IgD-negative memory B cell (primary cell): ENCODE measurements at regions not wholly inside any gene's neighbourhood (a gene's known extent, or its start where the extent isn't known, plus 50 kb on each side); places are given as distances from the start of the nearest gene placed in this dataset.
A peak's percentile ranks its signal among the peaks of the same experiment; 100 is the strongest.

Experiments
- H3K27ac Mint-ChIP-seq, 3 donors: one replicate each; pipeline ENCODE4 v1.8.0; 2020 to 2022; ENCODE audit warnings: mild to moderate bottlenecking in 3 of 3, mixed read lengths in 3 of 3, moderate library complexity in 1 of 3
- H3K27me3 Mint-ChIP-seq: one replicate; pipeline ENCODE4 v1.8.0; 2021; ENCODE audit warnings: mixed read lengths
- H3K36me3 Mint-ChIP-seq: one replicate; pipeline ENCODE4 v1.8.0; 2020; ENCODE audit warnings: mild to moderate bottlenecking, mixed read lengths
- H3K4me1 Mint-ChIP-seq, 3 donors: one replicate each; pipeline ENCODE4 v1.8.0; 2020 to 2022; ENCODE audit warnings: mixed read lengths in 3 of 3, mild to moderate bottlenecking in 1 of 3
- H3K4me3 Mint-ChIP-seq, 4 donors: one replicate each; pipeline ENCODE4 v1.8.0; 2020 to 2022; ENCODE audit warnings: mild to moderate bottlenecking in 4 of 4, mixed read lengths in 4 of 4, moderate library complexity in 3 of 4
- H3K9me3 Mint-ChIP-seq, 3 donors: one replicate each; pipeline ENCODE4 v1.8.0; 2020 to 2021; ENCODE audit warnings: mixed read lengths in 3 of 3, mild to moderate bottlenecking in 1 of 3

GRCh38 chr2:168380500-168380899 is 75.6 kb upstream of the CERS6 start:
- Mint-ChIP-seq H3K9me3 (peaks cover 2 to 7% (median 4%) of the 10 kb centered on the region in 3 donors), H3K27me3 (peaks cover 6% of the 10 kb centered on the region), H3K36me3 (no peaks in the 10 kb centered on the region), H3K4me3 (no peak overlapping the region), H3K4me1 (no peaks in the 10 kb centered on the region), H3K27ac (no peak overlapping the region)

- peaks cover 4% of the 10 kb centered on the region for H3K27me3 Mint-ChIP-seq
- no peaks in the 10 kb centered on the region for H3K4me1 Mint-ChIP-seq
- peaks cover 1 to 8% (median 4%) of the 10 kb centered on the region in 3 donors for H3K9me3 Mint-ChIP-seq
- H3K27ac Mint-ChIP-seq = no peak overlapping the region
- no peak overlapping the region for H3K4me3 Mint-ChIP-seq
- H3K36me3 Mint-ChIP-seq = no peaks in the 10 kb centered on the region
Observed at GRCh38 chr2:168392024-168392423, 64.0 kb upstream of the CERS6 start.

GRCh38 chr2:168392797-168393196 is 63.3 kb upstream of the CERS6 start:
- peaks cover 1 to 5% (median 4%) of the 10 kb centered on the region in 3 donors for H3K9me3 Mint-ChIP-seq
- H3K4me3 Mint-ChIP-seq = no peak overlapping the region
- peaks cover 2% of the 10 kb centered on the region for H3K27me3 Mint-ChIP-seq
- no peak overlapping the region for H3K27ac Mint-ChIP-seq
- no peaks in the 10 kb centered on the region for H3K36me3 Mint-ChIP-seq
- H3K4me1 Mint-ChIP-seq = no peaks in the 10 kb centered on the region

GRCh38 chr2:168394262-168394661 is 61.8 kb upstream of the CERS6 start:
- H3K9me3 Mint-ChIP-seq = peaks cover 0 to 5% (median 4%) of the 10 kb centered on the region in 3 donors
- peak overlapping the region in 1 of 3 donors; percentile 1 for H3K27ac Mint-ChIP-seq
- no peak overlapping the region for H3K4me3 Mint-ChIP-seq
- no peaks in the 10 kb centered on the region for H3K4me1 Mint-ChIP-seq
- H3K27me3 Mint-ChIP-seq = peaks cover 2% of the 10 kb centered on the region
- no peaks in the 10 kb centered on the region for H3K36me3 Mint-ChIP-seq

- H3K27ac Mint-ChIP-seq = no peak overlapping the region
- H3K36me3 Mint-ChIP-seq = no peaks in the 10 kb centered on the region
- H3K9me3 Mint-ChIP-seq = peaks cover 0 to 5% (median 4%) of the 10 kb centered on the region in 3 donors
- H3K27me3 Mint-ChIP-seq = peaks cover 7% of the 10 kb centered on the region
- H3K4me1 Mint-ChIP-seq = no peaks in the 10 kb centered on the region
- H3K4me3 Mint-ChIP-seq = no peak overlapping the region
Observed at GRCh38 chr2:168396131-168396530, 59.9 kb upstream of the CERS6 start.

GRCh38 chr2:168397629-168398028 is 58.4 kb upstream of the CERS6 start:
- peaks cover 0 to 5% (median 4%) of the 10 kb centered on the region in 3 donors for H3K9me3 Mint-ChIP-seq
- H3K4me3 Mint-ChIP-seq = no peak overlapping the region
- no peaks in the 10 kb centered on the region for H3K4me1 Mint-ChIP-seq
- peaks cover 7% of the 10 kb centered on the region for H3K27me3 Mint-ChIP-seq
- no peak overlapping the region for H3K27ac Mint-ChIP-seq
- H3K36me3 Mint-ChIP-seq = no peaks in the 10 kb centered on the region

GRCh38 chr2:168401048-168401556 is 55.0 kb upstream of the CERS6 start:
- Mint-ChIP-seq H3K27ac (no peak overlapping the region), H3K4me3 (no peak overlapping the region), H3K36me3 (no peaks in the 10 kb centered on the region), H3K4me1 (no peaks in the 10 kb centered on the region), H3K27me3 (peaks cover 6% of the 10 kb centered on the region), H3K9me3 (peaks cover 0 to under 1% (median 0%) of the 10 kb centered on the region in 3 donors)

GRCh38 chr2:168401771-168402170 is 54.3 kb upstream of the CERS6 start:
- Mint-ChIP-seq H3K27ac (peak overlapping the region in 1 of 3 donors; percentile 84), H3K36me3 (no peaks in the 10 kb centered on the region), H3K4me1 (no peaks in the 10 kb centered on the region), H3K4me3 (no peak overlapping the region), H3K9me3 (peaks cover 0 to 2% (median 0%) of the 10 kb centered on the region in 3 donors), H3K27me3 (peaks cover 6% of the 10 kb centered on the region)

GRCh38 chr2:168402531-168402930 is 53.5 kb upstream of the CERS6 start:
- peaks cover 6% of the 10 kb centered on the region for H3K27me3 Mint-ChIP-seq
- H3K4me3 Mint-ChIP-seq = no peak overlapping the region
- H3K4me1 Mint-ChIP-seq = no peaks in the 10 kb centered on the region
- no peak overlapping the region for H3K27ac Mint-ChIP-seq
- H3K9me3 Mint-ChIP-seq = peaks cover 0 to 4% (median 3%) of the 10 kb centered on the region in 3 donors
- no peaks in the 10 kb centered on the region for H3K36me3 Mint-ChIP-seq

- H3K4me1 Mint-ChIP-seq = no peaks in the 10 kb centered on the region
- peaks cover 2 to 10% (median 3%) of the 10 kb centered on the region in 3 donors for H3K9me3 Mint-ChIP-seq
- peaks cover 6% of the 10 kb centered on the region for H3K27me3 Mint-ChIP-seq
- H3K27ac Mint-ChIP-seq = no peak overlapping the region
- H3K4me3 Mint-ChIP-seq = no peak overlapping the region
- H3K36me3 Mint-ChIP-seq = no peaks in the 10 kb centered on the region
Observed at GRCh38 chr2:168403736-168404135, 52.3 kb upstream of the CERS6 start.

- Mint-ChIP-seq H3K27ac (no peak overlapping the region), H3K27me3 (peaks cover 7% of the 10 kb centered on the region), H3K4me1 (no peaks in the 10 kb centered on the region), H3K9me3 (peaks cover 3 to 10% (median 5%) of the 10 kb centered on the region in 3 donors), H3K36me3 (peaks cover 1% of the 10 kb centered on the region), H3K4me3 (no peak overlapping the region)
Observed at GRCh38 chr2:168404764-168405163, 51.3 kb upstream of the CERS6 start.
